Neural cell (in vitro differentiated cells): ENCODE measurements at regions not wholly inside any gene's neighbourhood (a gene's known extent, or its start where the extent isn't known, plus 50 kb on each side); places are given as distances from the start of the nearest gene placed in this dataset.

ENCODE experiments used
- H2AFZ ChIP-seq: fragments of 200-600, 300-800 bp; sonication (generic), shearing (Covaris generic); 2 replicates; pipeline ENCODE4 v1.6.0; 2014; ENCODE audit warnings: low read depth, mild to moderate bottlenecking, antibody characterized with exemption, low read length, moderate library complexity
- H3F3A ChIP-seq: fragments of 200-600 bp; shearing (Covaris generic); 2 replicates; pipeline ENCODE4 v1.6.1; 2016; ENCODE audit warnings: mild to moderate bottlenecking, moderate library complexity, mixed read lengths, antibody characterized with exemption, low read length; ENCODE audit not compliant: insufficient read depth, poor library complexity, severe bottlenecking
- H3K27ac ChIP-seq: fragments of 200-600, 300-800 bp; sonication (generic), shearing (Covaris generic); 2 replicates; pipeline ENCODE4 v1.5.1; 2014; ENCODE audit warnings: mild to moderate bottlenecking, low read length, moderate library complexity
- H3K27me3 ChIP-seq: fragments of 300-800, 200-600 bp; sonication (generic), shearing (Covaris generic); 2 replicates; pipeline ENCODE4 v1.6.0; 2014; ENCODE audit warnings: mild to moderate bottlenecking, low read depth, low read length, moderate library complexity; ENCODE audit not compliant: insufficient read depth
- H3K36me3 ChIP-seq: fragments of 300-800, 200-600 bp; sonication (generic), shearing (Covaris generic); 2 replicates; pipeline ENCODE4 v1.5.1; 2014; ENCODE audit warnings: mild to moderate bottlenecking, antibody characterized with exemption, low read length, moderate library complexity; ENCODE audit not compliant: insufficient read depth
- H3K4me2 ChIP-seq: fragments of 300-800, 200-600 bp; sonication (generic), shearing (Covaris generic); 2 replicates; pipeline ENCODE4 v1.6.0; 2014; ENCODE audit warnings: mild to moderate bottlenecking, low read length
- H3K4me3 ChIP-seq: fragments of 300-800, 200-600 bp; sonication (generic), shearing (Covaris generic); 2 replicates; pipeline ENCODE4 v1.5.1; 2014; ENCODE audit warnings: mild to moderate bottlenecking, low read length, moderate library complexity
- H3K79me2 ChIP-seq: fragments of 200-600 bp; shearing (Covaris generic); replicated peaks from 2 replicates; pipeline ENCODE4 v1.6.0; 2014; ENCODE audit warnings: mild to moderate bottlenecking, low read length, moderate library complexity; ENCODE audit not compliant: insufficient read depth
- H3K9ac ChIP-seq: fragments of 300-800, 200-600 bp; sonication (generic), shearing (Covaris generic); 2 replicates; pipeline ENCODE4 v1.6.1; 2016; ENCODE audit warnings: mild to moderate bottlenecking, low read length, mixed read lengths
- H3K9me2 ChIP-seq: fragments of 200-600 bp; shearing (Covaris generic); 2 replicates; pipeline ENCODE4 v1.6.1; 2016; ENCODE audit warnings: mild to moderate bottlenecking, low read length, mixed read lengths; ENCODE audit not compliant: insufficient read depth
- H3K9me3 ChIP-seq: fragments of 200-600, 300-800 bp; sonication (generic), shearing (Covaris generic); 2 replicates; pipeline ENCODE4 v1.6.1; 2016; ENCODE audit warnings: mild to moderate bottlenecking, mixed run types, low read length, moderate library complexity, mixed read lengths
- H4K20me1 ChIP-seq: fragments of 200-600 bp; shearing (Covaris generic); 2 replicates; pipeline ENCODE4 v1.6.1; 2016; ENCODE audit warnings: mild to moderate bottlenecking, mixed run types; ENCODE audit not compliant: insufficient read depth
- EP300 ChIP-seq: fragments of 450-650 bp; conservative IDR thresholded peaks from 2 replicates; pipeline ENCODE4 v1.6.1; 2014; ENCODE audit warnings: antibody characterized with exemption, mild to moderate bottlenecking, moderate library complexity; ENCODE audit not compliant: poor library complexity, severe bottlenecking
- EZH2 ChIP-seq: fragments of 200-600, 300-800 bp; shearing (Covaris generic), sonication (generic); IDR thresholded peaks from 2 replicates; pipeline ENCODE4 v1.6.1; 2014; ENCODE audit warnings: antibody characterized with exemption, low read length, borderline replicate concordance, mild to moderate bottlenecking; ENCODE audit not compliant: insufficient read depth, poor library complexity, severe bottlenecking
- MXI1 ChIP-seq: fragments of 450-650 bp; conservative IDR thresholded peaks from 2 replicates; pipeline ENCODE4 v1.6.1; 2014; ENCODE audit warnings: antibody characterized with exemption, mild to moderate bottlenecking; ENCODE audit not compliant: poor library complexity, severe bottlenecking
- POLR2AphosphoS5 ChIP-seq: IDR thresholded peaks from 2 replicates; pipeline ENCODE4 v1.6.1; 2012
- RAD21 ChIP-seq: fragments of 450-650 bp; conservative IDR thresholded peaks from 2 replicates; pipeline ENCODE4 v1.6.1; 2014; ENCODE audit warnings: antibody characterized with exemption, mild to moderate bottlenecking, moderate library complexity
- SMC3 ChIP-seq: fragments of 450-650 bp; conservative IDR thresholded peaks from 2 replicates; pipeline ENCODE4 v1.6.1; 2014; ENCODE audit warnings: antibody characterized with exemption, mild to moderate bottlenecking, moderate library complexity; ENCODE audit not compliant: poor library complexity
- TAF1 ChIP-seq: IDR thresholded peaks from 2 replicates; pipeline ENCODE4 v1.6.1; 2012; ENCODE audit warnings: low read depth
- TF ChIP-seq, protein P1 (sequence below): IDR thresholded peaks from 2 replicates; pipeline ENCODE4 v1.6.1; 2012; ENCODE audit warnings: borderline replicate concordance
- TF ChIP-seq, protein P2 (sequence below): fragments of 450-650 bp; IDR thresholded peaks from 2 replicates; pipeline ENCODE4 v1.5.1; 2014; ENCODE audit warnings: antibody characterized with exemption, mild to moderate bottlenecking, moderate library complexity; ENCODE audit not compliant: poor library complexity, severe bottlenecking

DNA sequence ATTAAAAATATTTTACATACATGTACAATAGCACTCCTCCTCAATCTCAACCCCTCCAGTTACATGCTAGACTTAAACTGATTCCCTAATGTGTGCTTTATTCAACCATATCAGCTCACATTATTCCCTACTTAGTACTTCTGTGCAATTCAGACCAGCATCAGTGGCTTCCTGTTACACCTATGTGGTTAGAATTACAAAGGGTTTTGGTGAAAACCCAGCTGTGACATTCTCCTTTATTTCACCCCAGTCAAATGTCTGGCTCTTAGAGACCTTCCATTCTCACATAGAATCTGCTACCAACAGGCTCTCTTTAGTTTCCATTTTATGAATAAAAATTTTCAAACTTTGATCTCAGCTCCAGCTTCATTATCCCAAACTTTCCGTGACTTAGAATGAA is 85.2 kb upstream of the SLC7A11 start:
- TF ChIP-seq POLR2AphosphoS5 = no peak
- no peak for TF ChIP-seq EZH2
- no peak for TF ChIP-seq MXI1
- TF ChIP-seq SMC3 = no peak
- TF ChIP-seq EP300 = no peak
- TF ChIP-seq, protein P1, sequence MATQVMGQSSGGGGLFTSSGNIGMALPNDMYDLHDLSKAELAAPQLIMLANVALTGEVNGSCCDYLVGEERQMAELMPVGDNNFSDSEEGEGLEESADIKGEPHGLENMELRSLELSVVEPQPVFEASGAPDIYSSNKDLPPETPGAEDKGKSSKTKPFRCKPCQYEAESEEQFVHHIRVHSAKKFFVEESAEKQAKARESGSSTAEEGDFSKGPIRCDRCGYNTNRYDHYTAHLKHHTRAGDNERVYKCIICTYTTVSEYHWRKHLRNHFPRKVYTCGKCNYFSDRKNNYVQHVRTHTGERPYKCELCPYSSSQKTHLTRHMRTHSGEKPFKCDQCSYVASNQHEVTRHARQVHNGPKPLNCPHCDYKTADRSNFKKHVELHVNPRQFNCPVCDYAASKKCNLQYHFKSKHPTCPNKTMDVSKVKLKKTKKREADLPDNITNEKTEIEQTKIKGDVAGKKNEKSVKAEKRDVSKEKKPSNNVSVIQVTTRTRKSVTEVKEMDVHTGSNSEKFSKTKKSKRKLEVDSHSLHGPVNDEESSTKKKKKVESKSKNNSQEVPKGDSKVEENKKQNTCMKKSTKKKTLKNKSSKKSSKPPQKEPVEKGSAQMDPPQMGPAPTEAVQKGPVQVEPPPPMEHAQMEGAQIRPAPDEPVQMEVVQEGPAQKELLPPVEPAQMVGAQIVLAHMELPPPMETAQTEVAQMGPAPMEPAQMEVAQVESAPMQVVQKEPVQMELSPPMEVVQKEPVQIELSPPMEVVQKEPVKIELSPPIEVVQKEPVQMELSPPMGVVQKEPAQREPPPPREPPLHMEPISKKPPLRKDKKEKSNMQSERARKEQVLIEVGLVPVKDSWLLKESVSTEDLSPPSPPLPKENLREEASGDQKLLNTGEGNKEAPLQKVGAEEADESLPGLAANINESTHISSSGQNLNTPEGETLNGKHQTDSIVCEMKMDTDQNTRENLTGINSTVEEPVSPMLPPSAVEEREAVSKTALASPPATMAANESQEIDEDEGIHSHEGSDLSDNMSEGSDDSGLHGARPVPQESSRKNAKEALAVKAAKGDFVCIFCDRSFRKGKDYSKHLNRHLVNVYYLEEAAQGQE = no peak
- no peak for TF ChIP-seq TAF1
- TF ChIP-seq, protein P2, sequence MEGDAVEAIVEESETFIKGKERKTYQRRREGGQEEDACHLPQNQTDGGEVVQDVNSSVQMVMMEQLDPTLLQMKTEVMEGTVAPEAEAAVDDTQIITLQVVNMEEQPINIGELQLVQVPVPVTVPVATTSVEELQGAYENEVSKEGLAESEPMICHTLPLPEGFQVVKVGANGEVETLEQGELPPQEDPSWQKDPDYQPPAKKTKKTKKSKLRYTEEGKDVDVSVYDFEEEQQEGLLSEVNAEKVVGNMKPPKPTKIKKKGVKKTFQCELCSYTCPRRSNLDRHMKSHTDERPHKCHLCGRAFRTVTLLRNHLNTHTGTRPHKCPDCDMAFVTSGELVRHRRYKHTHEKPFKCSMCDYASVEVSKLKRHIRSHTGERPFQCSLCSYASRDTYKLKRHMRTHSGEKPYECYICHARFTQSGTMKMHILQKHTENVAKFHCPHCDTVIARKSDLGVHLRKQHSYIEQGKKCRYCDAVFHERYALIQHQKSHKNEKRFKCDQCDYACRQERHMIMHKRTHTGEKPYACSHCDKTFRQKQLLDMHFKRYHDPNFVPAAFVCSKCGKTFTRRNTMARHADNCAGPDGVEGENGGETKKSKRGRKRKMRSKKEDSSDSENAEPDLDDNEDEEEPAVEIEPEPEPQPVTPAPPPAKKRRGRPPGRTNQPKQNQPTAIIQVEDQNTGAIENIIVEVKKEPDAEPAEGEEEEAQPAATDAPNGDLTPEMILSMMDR = no peak
- no peak for TF ChIP-seq RAD21
- Histone ChIP-seq H3K79me2 (no peaks in the 10 kb centered on the region), H3F3A (no peaks in the 10 kb centered on the region), H3K9me3 (no peaks in the 10 kb centered on the region), H2AFZ (no peak overlapping the region), H3K4me2 (no peak overlapping the region), H4K20me1 (no peaks in the 10 kb centered on the region), H3K9me2 (no peaks in the 10 kb centered on the region), H3K27me3 (no peaks in the 10 kb centered on the region), H3K36me3 (no peaks in the 10 kb centered on the region), H3K27ac (no peak overlapping the region), H3K4me3 (no peak overlapping the region), H3K9ac (no peak overlapping the region)

DNA sequence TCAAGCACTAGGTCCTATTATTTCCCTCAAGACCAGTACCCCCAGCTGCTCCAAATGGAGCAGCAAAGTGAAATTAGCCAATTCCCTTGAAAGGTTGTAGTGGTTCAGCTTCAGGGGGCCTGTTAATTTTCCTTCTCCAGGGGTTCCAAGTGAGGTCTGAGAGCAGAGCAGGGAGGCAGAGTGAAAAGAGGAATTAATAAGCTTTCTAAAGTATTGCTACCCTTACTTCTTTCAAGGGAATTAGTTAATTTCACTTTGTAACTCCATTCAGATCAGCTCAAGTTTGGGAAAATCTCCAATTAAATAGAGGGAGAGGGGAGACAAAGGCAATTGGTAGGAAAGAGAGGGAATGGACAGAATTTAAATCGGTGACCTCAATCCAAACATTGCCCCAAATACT is 78.7 kb upstream of the SLC7A11 start:
- no peak overlapping the region for H3K4me2 ChIP-seq
- H3K9me2 ChIP-seq = no peaks in the 10 kb centered on the region
- H3K9me3 ChIP-seq = no peaks in the 10 kb centered on the region
- no peak overlapping the region for H2AFZ ChIP-seq
- no peak overlapping the region for H3K27ac ChIP-seq
- H3K27me3 ChIP-seq = no peaks in the 10 kb centered on the region
- TF ChIP-seq, protein P1 = no peak
- no peak overlapping the region for H3K4me3 ChIP-seq
- H3F3A ChIP-seq = no peaks in the 10 kb centered on the region
- no peaks in the 10 kb centered on the region for H3K36me3 ChIP-seq
- no peak overlapping the region for H3K9ac ChIP-seq
- H3K79me2 ChIP-seq = no peaks in the 10 kb centered on the region
- H4K20me1 ChIP-seq = no peaks in the 10 kb centered on the region
